HCT116 (cell line): ENCODE measurements at regions not wholly inside any gene's neighbourhood (a gene's known extent, or its start where the extent isn't known, plus 50 kb on each side); places are given as distances from the start of the nearest gene placed in this dataset.

Experiments used
- JUND ChIP-seq: IDR thresholded peaks from 2 replicates; pipeline ENCODE4 v1.6.1; 2012
- POLR2A ChIP-seq: IDR thresholded peaks from 2 replicates; pipeline ENCODE4 v1.7.0; 2011; ENCODE audit warnings: borderline replicate concordance; ENCODE audit not compliant: insufficient read depth, insufficient read length; ENCODE audit errors: extremely low read depth
- POLR2AphosphoS5 ChIP-seq: IDR thresholded peaks from 2 replicates; pipeline ENCODE4 v1.6.1; 2011; ENCODE audit warnings: mild to moderate bottlenecking, low read depth, low read length, moderate library complexity
- SIN3A ChIP-seq: IDR thresholded peaks from 2 replicates; pipeline ENCODE4 v1.6.1; 2012; ENCODE audit warnings: low read depth
- SP1 ChIP-seq: IDR thresholded peaks from 2 replicates; pipeline ENCODE4 v1.6.1; 2012; ENCODE audit warnings: low read depth
- ZFX ChIP-seq: fragments of 450-650 bp; IDR thresholded peaks from 2 replicates; pipeline ENCODE4 v1.6.1; 2017
- ZNF274 ChIP-seq: fragments of 200-500 bp; sonication (Bioruptor generic); IDR thresholded peaks from 2 replicates; pipeline ENCODE4 v1.6.1; 2014; ENCODE audit warnings: mild to moderate bottlenecking, low read depth, low read length, inconsistent platforms
- TF ChIP-seq, protein P1 (sequence below): IDR thresholded peaks from 2 replicates; pipeline ENCODE4 v1.6.1; 2012; ENCODE audit warnings: low read depth
- TF ChIP-seq, protein P2 (sequence below), 3 experiments: fragments of 200-600 bp in 1 of 3; sonication (generic) in 1 of 3; IDR thresholded peaks in 2 of 3; conservative IDR thresholded peaks in 1 of 3; 2 replicates each; pipeline ENCODE4 v1.5.1; 2012 to 2017; ENCODE audit warnings: low read depth in 2 of 3, low read length in 2 of 3, antibody characterized with exemption in 1 of 3, borderline replicate concordance in 1 of 3, control low read depth in 1 of 3, mild to moderate bottlenecking in 1 of 3, mixed read lengths in 1 of 3, mixed run types in 1 of 3, moderate library complexity in 1 of 3; ENCODE audit not compliant: insufficient read depth in 1 of 3

DNA sequence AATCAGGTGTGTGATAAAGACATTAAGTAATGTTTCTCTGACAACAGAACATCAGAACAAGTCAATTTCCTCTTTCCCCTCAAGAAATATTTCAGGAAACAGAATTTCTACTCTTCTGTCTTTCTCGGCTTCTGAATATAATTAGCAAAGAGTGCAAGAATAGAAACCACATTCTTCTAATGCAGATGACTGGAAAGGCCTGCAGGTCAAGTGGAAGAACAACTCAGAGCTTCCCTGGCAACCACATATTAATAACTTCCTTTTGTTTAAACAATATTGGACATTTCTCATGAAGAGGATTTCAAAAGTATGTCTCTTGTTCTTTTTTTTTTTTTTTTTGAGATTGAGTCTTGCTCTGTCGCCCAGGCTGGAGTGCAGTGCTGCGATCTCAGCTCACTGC, 225.5 kb downstream of the PARM1 start:
- TF ChIP-seq, protein P1, sequence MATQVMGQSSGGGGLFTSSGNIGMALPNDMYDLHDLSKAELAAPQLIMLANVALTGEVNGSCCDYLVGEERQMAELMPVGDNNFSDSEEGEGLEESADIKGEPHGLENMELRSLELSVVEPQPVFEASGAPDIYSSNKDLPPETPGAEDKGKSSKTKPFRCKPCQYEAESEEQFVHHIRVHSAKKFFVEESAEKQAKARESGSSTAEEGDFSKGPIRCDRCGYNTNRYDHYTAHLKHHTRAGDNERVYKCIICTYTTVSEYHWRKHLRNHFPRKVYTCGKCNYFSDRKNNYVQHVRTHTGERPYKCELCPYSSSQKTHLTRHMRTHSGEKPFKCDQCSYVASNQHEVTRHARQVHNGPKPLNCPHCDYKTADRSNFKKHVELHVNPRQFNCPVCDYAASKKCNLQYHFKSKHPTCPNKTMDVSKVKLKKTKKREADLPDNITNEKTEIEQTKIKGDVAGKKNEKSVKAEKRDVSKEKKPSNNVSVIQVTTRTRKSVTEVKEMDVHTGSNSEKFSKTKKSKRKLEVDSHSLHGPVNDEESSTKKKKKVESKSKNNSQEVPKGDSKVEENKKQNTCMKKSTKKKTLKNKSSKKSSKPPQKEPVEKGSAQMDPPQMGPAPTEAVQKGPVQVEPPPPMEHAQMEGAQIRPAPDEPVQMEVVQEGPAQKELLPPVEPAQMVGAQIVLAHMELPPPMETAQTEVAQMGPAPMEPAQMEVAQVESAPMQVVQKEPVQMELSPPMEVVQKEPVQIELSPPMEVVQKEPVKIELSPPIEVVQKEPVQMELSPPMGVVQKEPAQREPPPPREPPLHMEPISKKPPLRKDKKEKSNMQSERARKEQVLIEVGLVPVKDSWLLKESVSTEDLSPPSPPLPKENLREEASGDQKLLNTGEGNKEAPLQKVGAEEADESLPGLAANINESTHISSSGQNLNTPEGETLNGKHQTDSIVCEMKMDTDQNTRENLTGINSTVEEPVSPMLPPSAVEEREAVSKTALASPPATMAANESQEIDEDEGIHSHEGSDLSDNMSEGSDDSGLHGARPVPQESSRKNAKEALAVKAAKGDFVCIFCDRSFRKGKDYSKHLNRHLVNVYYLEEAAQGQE, result no peak
- TF ChIP-seq POLR2A (no peak), ZNF274 (no peak), ZFX (no peak), JUND (no peak), POLR2AphosphoS5 (no peak), SIN3A (no peak), SP1 (no peak)
- TF ChIP-seq, protein P2, sequence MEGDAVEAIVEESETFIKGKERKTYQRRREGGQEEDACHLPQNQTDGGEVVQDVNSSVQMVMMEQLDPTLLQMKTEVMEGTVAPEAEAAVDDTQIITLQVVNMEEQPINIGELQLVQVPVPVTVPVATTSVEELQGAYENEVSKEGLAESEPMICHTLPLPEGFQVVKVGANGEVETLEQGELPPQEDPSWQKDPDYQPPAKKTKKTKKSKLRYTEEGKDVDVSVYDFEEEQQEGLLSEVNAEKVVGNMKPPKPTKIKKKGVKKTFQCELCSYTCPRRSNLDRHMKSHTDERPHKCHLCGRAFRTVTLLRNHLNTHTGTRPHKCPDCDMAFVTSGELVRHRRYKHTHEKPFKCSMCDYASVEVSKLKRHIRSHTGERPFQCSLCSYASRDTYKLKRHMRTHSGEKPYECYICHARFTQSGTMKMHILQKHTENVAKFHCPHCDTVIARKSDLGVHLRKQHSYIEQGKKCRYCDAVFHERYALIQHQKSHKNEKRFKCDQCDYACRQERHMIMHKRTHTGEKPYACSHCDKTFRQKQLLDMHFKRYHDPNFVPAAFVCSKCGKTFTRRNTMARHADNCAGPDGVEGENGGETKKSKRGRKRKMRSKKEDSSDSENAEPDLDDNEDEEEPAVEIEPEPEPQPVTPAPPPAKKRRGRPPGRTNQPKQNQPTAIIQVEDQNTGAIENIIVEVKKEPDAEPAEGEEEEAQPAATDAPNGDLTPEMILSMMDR (IDR thresholded peaks at IDR 0.05 in 2 of 3, conservative IDR thresholded peaks at IDR 0.05 in 1 of 3; ENCODE audit: borderline replicate concordance in 1 of 3, insufficient read depth in 1 of 3, low read depth in 2 of 3, low read length in 2 of 3), result no peak
